Hepatocyte (in vitro differentiated cells): ENCODE measurements at regions not wholly inside any gene's neighbourhood (a gene's known extent, or its start where the extent isn't known, plus 50 kb on each side); places are given as distances from the start of the nearest gene placed in this dataset.
A peak's percentile ranks its signal among the peaks of the same experiment; 100 is the strongest.

Source experiments
- DNase-seq: peaks from one replicate; pipeline ENCODE4 v3.0.0-alpha.2; 2016; ENCODE audit warnings: low spot score
- H2AFZ ChIP-seq: fragments of 200-600 bp; sonication (generic); 2 replicates; pipeline ENCODE4 v1.6.0; 2016; ENCODE audit warnings: antibody characterized with exemption, mild to moderate bottlenecking
- H3K27ac ChIP-seq: fragments of 200-600 bp; sonication (generic); 2 replicates; pipeline ENCODE4 v1.5.1; 2016; ENCODE audit warnings: mild to moderate bottlenecking
- H3K27me3 ChIP-seq: fragments of 200-600 bp; sonication (generic); 2 replicates; pipeline ENCODE4 v1.6.1; 2016
- H3K36me3 ChIP-seq: fragments of 200-600 bp; sonication (generic); replicated peaks from 2 replicates; pipeline ENCODE4 v1.5.1; 2016; ENCODE audit warnings: low read depth; ENCODE audit not compliant: insufficient read depth
- H3K4me1 ChIP-seq: fragments of 200-600 bp; sonication (generic); 2 replicates; pipeline ENCODE4 v1.5.1; 2016; ENCODE audit warnings: mild to moderate bottlenecking, moderate library complexity; ENCODE audit not compliant: insufficient read depth
- H3K4me2 ChIP-seq: fragments of 200-600 bp; sonication (generic); 2 replicates; pipeline ENCODE4 v1.6.0; 2016
- H3K4me3 ChIP-seq: fragments of 200-600 bp; sonication (generic); 2 replicates; pipeline ENCODE4 v1.5.1; 2016; ENCODE audit warnings: mild to moderate bottlenecking
- H3K79me2 ChIP-seq: fragments of 200-600 bp; sonication (generic); 2 replicates; pipeline ENCODE4 v1.6.0; 2017; ENCODE audit warnings: mild to moderate bottlenecking
- H3K9me2 ChIP-seq: fragments of 200-600 bp; sonication (generic); replicated peaks from 2 replicates; pipeline ENCODE4 v1.6.0; 2017; ENCODE audit warnings: mild to moderate bottlenecking; ENCODE audit not compliant: insufficient read depth
- H3K9me3 ChIP-seq: fragments of 200-600 bp; sonication (generic); 2 replicates; pipeline ENCODE4 v1.5.1; 2016; ENCODE audit warnings: low read depth, mild to moderate bottlenecking
- H4K20me1 ChIP-seq: fragments of 200-600 bp; sonication (generic); 2 replicates; pipeline ENCODE4 v1.6.0; 2016; ENCODE audit warnings: mild to moderate bottlenecking; ENCODE audit not compliant: insufficient read depth, poor library complexity, severe bottlenecking
- CTCF ChIP-seq: fragments of 200-600 bp; sonication (generic); IDR thresholded peaks from 2 replicates; pipeline ENCODE4 v1.5.1; 2016; ENCODE audit warnings: antibody characterized with exemption, mild to moderate bottlenecking; ENCODE audit not compliant: poor library complexity
- EZH2 ChIP-seq: fragments of 200-600 bp; sonication (generic); IDR thresholded peaks from 2 replicates; pipeline ENCODE4 v1.6.1; 2016; ENCODE audit warnings: antibody characterized with exemption, mild to moderate bottlenecking, borderline replicate concordance
- EZH2phosphoT487 ChIP-seq: fragments of 200-600 bp; sonication (generic); IDR thresholded peaks from one replicate; pipeline ENCODE4 v1.6.1; 2018; ENCODE audit warnings: antibody characterized with exemption, mild to moderate bottlenecking, low read depth, moderate library complexity; ENCODE audit not compliant: unreplicated experiment, severe bottlenecking
- WGBS: methylation state at CpG from one replicate; pipeline ENCODE4 v1.1.6; 2016; ENCODE audit warnings: low lambda C conversion rate; ENCODE audit errors: missing lambda C conversion rate; 5-methylcytosine and 5-hydroxymethylcytosine counted together

- no peaks in the 10 kb centered on the region for H3K27me3 ChIP-seq
- H3K9me3 ChIP-seq = peaks cover 3% of the 10 kb centered on the region
- H2AFZ ChIP-seq = no peak overlapping the region
- H4K20me1 ChIP-seq = no peaks in the 10 kb centered on the region
- no peak overlapping the region for H3K27ac ChIP-seq
- H3K36me3 ChIP-seq = no peaks in the 10 kb centered on the region
- DNase-seq = no peak
- no peak for TF ChIP-seq CTCF
- no peak for TF ChIP-seq EZH2
- TF ChIP-seq EZH2phosphoT487 = no peak
- H3K9me2 ChIP-seq = no peaks in the 10 kb centered on the region
- H3K4me3 ChIP-seq = no peak overlapping the region
- 95% methylated on average over 1 of the region's 1 CpG for WGBS
- no peaks in the 10 kb centered on the region for H3K4me1 ChIP-seq
- no peak overlapping the region for H3K4me2 ChIP-seq
- H3K79me2 ChIP-seq = no peaks in the 10 kb centered on the region
Measured at GRCh38 chr2:39558906-39559305, 106.8 kb upstream of the TMEM178A start.

- Histone ChIP-seq H3K9me3 (peaks cover 5% of the 10 kb centered on the region), H3K27me3 (no peaks in the 10 kb centered on the region), H3K4me3 (no peak overlapping the region), H3K79me2 (no peaks in the 10 kb centered on the region), H4K20me1 (no peaks in the 10 kb centered on the region), H3K36me3 (no peaks in the 10 kb centered on the region), H2AFZ (no peak overlapping the region), H3K4me2 (no peak overlapping the region), H3K27ac (no peak overlapping the region), H3K4me1 (peaks cover 10% of the 10 kb centered on the region), H3K9me2 (no peaks in the 10 kb centered on the region)
- no peak for DNase-seq
- TF ChIP-seq CTCF = no peak
- TF ChIP-seq EZH2phosphoT487 = no peak
- no peak for TF ChIP-seq EZH2
Measured at GRCh38 chr2:39563572-39563971, 102.1 kb upstream of the TMEM178A start.

- Histone ChIP-seq H3K4me3 (no peak overlapping the region), H3K27ac (peak overlapping the region; percentile 73)
- 86% methylated on average over 1 of the region's 1 CpG for WGBS
Measured at GRCh38 chr2:39567507-39567906, 98.2 kb upstream of the TMEM178A start.

More at GRCh38 chr2:39567507-39567906, 98.2 kb upstream of the TMEM178A start:
- no peaks in the 10 kb centered on the region for H4K20me1 ChIP-seq
- peaks cover 5% of the 10 kb centered on the region for H3K9me3 ChIP-seq
- H3K9me2 ChIP-seq = no peaks in the 10 kb centered on the region
- no peak overlapping the region for H3K4me2 ChIP-seq
- H3K4me1 ChIP-seq = peaks cover 20% of the 10 kb centered on the region
- H2AFZ ChIP-seq = no peak overlapping the region
- DNase-seq = no peak
- no peaks in the 10 kb centered on the region for H3K27me3 ChIP-seq
- no peak for TF ChIP-seq EZH2phosphoT487
- no peak for TF ChIP-seq EZH2
- TF ChIP-seq CTCF = no peak
- H3K36me3 ChIP-seq = no peaks in the 10 kb centered on the region
- H3K79me2 ChIP-seq = no peaks in the 10 kb centered on the region
